ENCODE measurements at regions not wholly inside any gene's neighbourhood (a gene's known extent, or its start where the extent isn't known, plus 50 kb on each side); places are given as distances from the start of the nearest gene placed in this dataset.

GRCh38 chr15:47493357-47494247 lies 223.7 kb upstream of the SEMA6D start:
- no peak overlapping the region for H3K27ac ChIP-seq (ENCODE audit: insufficient read depth, low read length, poor library complexity, severe bottlenecking)
- no peaks in the 10 kb centered on the region for H3K27me3 ChIP-seq (replicated peaks; ENCODE audit: control insufficient read depth, insufficient read depth, low read length, poor library complexity, severe bottlenecking)
- H3K4me1 ChIP-seq (ENCODE audit: control insufficient read depth, insufficient read depth, low read length, poor library complexity, severe bottlenecking): no peaks in the 10 kb centered on the region
- no peaks in the 10 kb centered on the region for H3K9me3 ChIP-seq (ENCODE audit: control insufficient read depth, low read length)
- H3K4me3 ChIP-seq (ENCODE audit: insufficient read depth, low read depth, low read length, poor library complexity, severe bottlenecking): no peak overlapping the region
- no peaks in the 10 kb centered on the region for H3K36me3 ChIP-seq (ENCODE audit: control insufficient read depth, insufficient read depth, low read length)
- no peak for DNase-seq

GRCh38 chr15:47496343-47497185 lies 220.7 kb upstream of the SEMA6D start:
- Histone ChIP-seq H3K4me1 (ENCODE audit: control insufficient read depth, insufficient read depth, low read length, poor library complexity, severe bottlenecking) (no peaks in the 10 kb centered on the region), H3K4me3 (ENCODE audit: insufficient read depth, low read depth, low read length, poor library complexity, severe bottlenecking) (no peak overlapping the region), H3K27me3 (replicated peaks; ENCODE audit: control insufficient read depth, insufficient read depth, low read length, poor library complexity, severe bottlenecking) (no peaks in the 10 kb centered on the region), H3K9me3 (ENCODE audit: control insufficient read depth, low read length) (no peaks in the 10 kb centered on the region), H3K36me3 (ENCODE audit: control insufficient read depth, insufficient read depth, low read length) (no peaks in the 10 kb centered on the region), H3K27ac (ENCODE audit: insufficient read depth, low read length, poor library complexity, severe bottlenecking) (no peak overlapping the region)
- no peak for DNase-seq

- H3K36me3 ChIP-seq (ENCODE audit: control insufficient read depth, insufficient read depth, low read length): no peaks in the 10 kb centered on the region
- DNase-seq: no peak
Observed at GRCh38 chr15:47500842-47501241, 216.5 kb upstream of the SEMA6D start.

GRCh38 chr15:47502041-47502440 lies 215.3 kb upstream of the SEMA6D start:
- H3K36me3 ChIP-seq (ENCODE audit: control insufficient read depth, insufficient read depth, low read length): no peaks in the 10 kb centered on the region
- no peaks in the 10 kb centered on the region for H3K27me3 ChIP-seq (replicated peaks; ENCODE audit: control insufficient read depth, insufficient read depth, low read length, poor library complexity, severe bottlenecking)
- no peaks in the 10 kb centered on the region for H3K4me1 ChIP-seq (ENCODE audit: control insufficient read depth, insufficient read depth, low read length, poor library complexity, severe bottlenecking)
- H3K27ac ChIP-seq (ENCODE audit: insufficient read depth, low read length, poor library complexity, severe bottlenecking): no peak overlapping the region
- no peak for DNase-seq
- H3K9me3 ChIP-seq (ENCODE audit: control insufficient read depth, low read length): no peaks in the 10 kb centered on the region
- H3K4me3 ChIP-seq (ENCODE audit: insufficient read depth, low read depth, low read length, poor library complexity, severe bottlenecking): no peak overlapping the region

More at GRCh38 chr15:47500842-47501241, 216.5 kb upstream of the SEMA6D start:
- H3K27me3 ChIP-seq (replicated peaks; ENCODE audit: control insufficient read depth, insufficient read depth, low read length, poor library complexity, severe bottlenecking): no peaks in the 10 kb centered on the region
- no peaks in the 10 kb centered on the region for H3K9me3 ChIP-seq (ENCODE audit: control insufficient read depth, low read length)
- H3K4me1 ChIP-seq (ENCODE audit: control insufficient read depth, insufficient read depth, low read length, poor library complexity, severe bottlenecking): no peaks in the 10 kb centered on the region
- no peak overlapping the region for H3K4me3 ChIP-seq (ENCODE audit: insufficient read depth, low read depth, low read length, poor library complexity, severe bottlenecking)
- no peak overlapping the region for H3K27ac ChIP-seq (ENCODE audit: insufficient read depth, low read length, poor library complexity, severe bottlenecking)

- H3K9me3 ChIP-seq (ENCODE audit: control insufficient read depth, low read length): no peaks in the 10 kb centered on the region
- no peak overlapping the region for H3K27ac ChIP-seq (ENCODE audit: insufficient read depth, low read length, poor library complexity, severe bottlenecking)
- no peak for DNase-seq
- H3K4me3 ChIP-seq (ENCODE audit: insufficient read depth, low read depth, low read length, poor library complexity, severe bottlenecking): no peak overlapping the region
- no peaks in the 10 kb centered on the region for H3K36me3 ChIP-seq (ENCODE audit: control insufficient read depth, insufficient read depth, low read length)
- H3K27me3 ChIP-seq (replicated peaks; ENCODE audit: control insufficient read depth, insufficient read depth, low read length, poor library complexity, severe bottlenecking): no peaks in the 10 kb centered on the region
- no peaks in the 10 kb centered on the region for H3K4me1 ChIP-seq (ENCODE audit: control insufficient read depth, insufficient read depth, low read length, poor library complexity, severe bottlenecking)
Observed at GRCh38 chr15:47503876-47504275, 213.4 kb upstream of the SEMA6D start.

GRCh38 chr15:47504624-47505256 lies 212.6 kb upstream of the SEMA6D start:
- Histone ChIP-seq H3K9me3 (ENCODE audit: control insufficient read depth, low read length) (no peaks in the 10 kb centered on the region), H3K27ac (ENCODE audit: insufficient read depth, low read length, poor library complexity, severe bottlenecking) (no peak overlapping the region), H3K27me3 (replicated peaks; ENCODE audit: control insufficient read depth, insufficient read depth, low read length, poor library complexity, severe bottlenecking) (no peaks in the 10 kb centered on the region), H3K4me3 (ENCODE audit: insufficient read depth, low read depth, low read length, poor library complexity, severe bottlenecking) (no peak overlapping the region), H3K4me1 (ENCODE audit: control insufficient read depth, insufficient read depth, low read length, poor library complexity, severe bottlenecking) (no peaks in the 10 kb centered on the region), H3K36me3 (ENCODE audit: control insufficient read depth, insufficient read depth, low read length) (no peaks in the 10 kb centered on the region)
- DNase-seq: no peak

GRCh38 chr15:47505712-47506328 lies 211.5 kb upstream of the SEMA6D start:
- H3K27me3 ChIP-seq (replicated peaks; ENCODE audit: control insufficient read depth, insufficient read depth, low read length, poor library complexity, severe bottlenecking): no peaks in the 10 kb centered on the region

GRCh38 chr15:47506329-47507100 lies 210.8 kb upstream of the SEMA6D start:
- Histone ChIP-seq H3K27ac (ENCODE audit: insufficient read depth, low read length, poor library complexity, severe bottlenecking) (no peak overlapping the region), H3K9me3 (ENCODE audit: control insufficient read depth, low read length) (no peaks in the 10 kb centered on the region), H3K36me3 (ENCODE audit: control insufficient read depth, insufficient read depth, low read length) (no peaks in the 10 kb centered on the region), H3K4me1 (ENCODE audit: control insufficient read depth, insufficient read depth, low read length, poor library complexity, severe bottlenecking) (no peaks in the 10 kb centered on the region), H3K27me3 (replicated peaks; ENCODE audit: control insufficient read depth, insufficient read depth, low read length, poor library complexity, severe bottlenecking) (no peaks in the 10 kb centered on the region), H3K4me3 (ENCODE audit: insufficient read depth, low read depth, low read length, poor library complexity, severe bottlenecking) (no peak overlapping the region)
- DNase-seq: no peak

More at GRCh38 chr15:47505712-47506328, 211.5 kb upstream of the SEMA6D start:
- Histone ChIP-seq H3K4me1 (ENCODE audit: control insufficient read depth, insufficient read depth, low read length, poor library complexity, severe bottlenecking) (no peaks in the 10 kb centered on the region), H3K4me3 (ENCODE audit: insufficient read depth, low read depth, low read length, poor library complexity, severe bottlenecking) (no peak overlapping the region), H3K9me3 (ENCODE audit: control insufficient read depth, low read length) (no peaks in the 10 kb centered on the region), H3K27ac (ENCODE audit: insufficient read depth, low read length, poor library complexity, severe bottlenecking) (no peak overlapping the region), H3K36me3 (ENCODE audit: control insufficient read depth, insufficient read depth, low read length) (no peaks in the 10 kb centered on the region)
- no peak for DNase-seq
